ENCODE measurements at regions not wholly inside any gene's neighbourhood (a gene's known extent, or its start where the extent isn't known, plus 50 kb on each side); places are given as distances from the start of the nearest gene placed in this dataset.

DNA sequence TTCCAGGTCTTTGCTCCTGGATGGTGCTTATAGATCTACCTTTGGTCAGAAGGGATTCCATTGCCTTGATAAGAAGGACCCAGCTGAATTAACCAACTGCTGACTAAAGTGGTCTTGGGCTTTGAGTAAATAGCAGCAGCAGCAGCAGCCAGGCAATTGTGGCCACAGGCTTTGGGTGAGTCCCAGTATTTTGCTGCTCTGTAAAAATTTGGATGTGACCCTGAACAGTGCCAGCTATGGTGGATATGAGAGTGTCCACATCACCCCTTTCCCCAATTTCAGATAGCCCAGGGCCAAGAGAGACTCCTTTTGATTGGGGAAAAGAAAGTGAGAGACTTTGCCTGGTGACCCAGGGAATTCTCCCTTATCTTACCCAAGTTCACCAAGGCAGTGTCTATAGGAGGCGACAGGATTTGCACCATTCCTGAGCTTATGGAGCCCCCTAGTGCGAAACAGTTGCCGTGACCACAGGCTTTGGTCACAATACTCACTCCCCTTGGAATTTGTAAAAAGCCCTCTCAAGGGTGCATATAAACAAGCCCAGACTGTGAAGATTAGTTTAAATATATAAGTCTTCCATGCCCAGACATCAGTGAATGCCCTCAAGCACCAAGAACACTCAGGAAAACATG lies 518.0 kb downstream of the TMA16 start:
- no peak for DNase-seq (ENCODE audit: low read depth)

GRCh38 chr4:164021947-164022346 lies 527.5 kb downstream of the TMA16 start:
- no peak for DNase-seq (ENCODE audit: low read depth)
- TF ChIP-seq, protein P1, sequence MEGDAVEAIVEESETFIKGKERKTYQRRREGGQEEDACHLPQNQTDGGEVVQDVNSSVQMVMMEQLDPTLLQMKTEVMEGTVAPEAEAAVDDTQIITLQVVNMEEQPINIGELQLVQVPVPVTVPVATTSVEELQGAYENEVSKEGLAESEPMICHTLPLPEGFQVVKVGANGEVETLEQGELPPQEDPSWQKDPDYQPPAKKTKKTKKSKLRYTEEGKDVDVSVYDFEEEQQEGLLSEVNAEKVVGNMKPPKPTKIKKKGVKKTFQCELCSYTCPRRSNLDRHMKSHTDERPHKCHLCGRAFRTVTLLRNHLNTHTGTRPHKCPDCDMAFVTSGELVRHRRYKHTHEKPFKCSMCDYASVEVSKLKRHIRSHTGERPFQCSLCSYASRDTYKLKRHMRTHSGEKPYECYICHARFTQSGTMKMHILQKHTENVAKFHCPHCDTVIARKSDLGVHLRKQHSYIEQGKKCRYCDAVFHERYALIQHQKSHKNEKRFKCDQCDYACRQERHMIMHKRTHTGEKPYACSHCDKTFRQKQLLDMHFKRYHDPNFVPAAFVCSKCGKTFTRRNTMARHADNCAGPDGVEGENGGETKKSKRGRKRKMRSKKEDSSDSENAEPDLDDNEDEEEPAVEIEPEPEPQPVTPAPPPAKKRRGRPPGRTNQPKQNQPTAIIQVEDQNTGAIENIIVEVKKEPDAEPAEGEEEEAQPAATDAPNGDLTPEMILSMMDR (conservative IDR thresholded peaks at IDR 0.05; ENCODE audit: low read depth, low read length): no peak
- H3K4me3 ChIP-seq (ENCODE audit: low read depth, low read length): no peak overlapping the region

More for the DNA sequence above, 518.0 kb downstream of the TMA16 start:
- TF ChIP-seq, protein P1 (conservative IDR thresholded peaks at IDR 0.05; ENCODE audit: low read depth, low read length): peak; percentile 73
- H3K4me3 ChIP-seq (ENCODE audit: low read depth, low read length): no peak overlapping the region

- DNase-seq (ENCODE audit: low read depth): no peak
- H3K4me3 ChIP-seq (ENCODE audit: low read depth, low read length): no peak overlapping the region
- TF ChIP-seq, protein P1 (conservative IDR thresholded peaks at IDR 0.05; ENCODE audit: low read depth, low read length): peak; percentile 38
These were observed 528.7 kb downstream of the TMA16 start for GRCh38 chr4:164023214-164023613.

GRCh38 chr4:164027805-164028204 lies 533.3 kb downstream of the TMA16 start:
- TF ChIP-seq, protein P1 (conservative IDR thresholded peaks at IDR 0.05; ENCODE audit: low read depth, low read length): no peak
- H3K4me3 ChIP-seq (ENCODE audit: low read depth, low read length): no peak overlapping the region
- DNase-seq (ENCODE audit: low read depth): no peak

DNA sequence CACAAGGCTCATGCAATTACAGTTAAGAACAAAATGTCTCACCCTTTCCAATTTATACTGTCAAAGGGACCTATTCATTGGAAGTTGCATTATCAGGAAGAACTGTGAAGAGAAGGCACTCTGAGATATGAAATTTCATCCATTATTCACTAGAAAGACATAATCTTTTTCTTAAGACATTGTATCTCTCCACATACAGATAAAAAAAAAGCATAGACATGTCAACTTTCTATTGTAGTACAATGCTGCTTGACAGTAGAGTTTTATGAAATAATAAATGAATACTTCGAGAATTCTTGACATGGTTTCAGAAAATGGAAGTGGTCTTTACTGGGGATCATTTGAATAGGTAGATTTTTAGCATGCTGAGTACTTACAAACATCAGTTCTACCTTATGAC lies 545.0 kb downstream of the TMA16 start:
- DNase-seq (ENCODE audit: low read depth): no peak
- TF ChIP-seq, protein P1 (conservative IDR thresholded peaks at IDR 0.05; ENCODE audit: low read depth, low read length): no peak

DNA sequence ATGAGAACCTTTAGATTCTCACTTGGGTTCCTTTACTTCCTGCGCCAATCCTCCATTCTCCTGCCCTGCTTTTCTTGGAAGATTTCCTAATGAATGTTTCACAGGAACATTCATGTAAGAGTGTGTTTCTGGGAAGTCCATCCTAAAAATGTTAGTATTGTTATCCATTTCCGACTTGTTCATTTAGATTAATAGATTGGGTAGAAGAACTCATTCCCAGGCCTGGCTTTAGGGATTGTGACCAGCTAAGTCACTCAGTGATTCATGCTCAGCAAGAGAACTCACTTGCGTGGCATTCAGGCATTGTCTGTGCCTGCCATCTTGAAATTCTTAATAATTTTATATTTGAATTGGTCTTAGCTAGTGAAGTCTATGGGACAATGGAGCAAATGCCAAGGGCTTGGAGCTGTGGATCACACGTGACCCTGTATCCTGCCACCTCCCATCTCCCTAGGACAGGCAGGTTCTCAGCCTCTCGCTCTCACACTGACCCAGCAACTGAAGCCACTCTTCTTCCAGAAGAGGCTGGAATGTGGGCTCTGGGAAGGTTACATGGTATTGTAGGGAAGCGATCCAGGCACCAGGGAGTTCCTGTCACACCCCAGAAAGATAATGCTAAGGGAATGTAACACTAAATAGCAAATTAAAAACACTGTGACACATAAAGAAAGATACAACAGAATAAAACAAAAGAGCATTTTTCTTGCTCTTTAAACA lies 562.1 kb downstream of the TMA16 start:
- TF ChIP-seq, protein P1 (conservative IDR thresholded peaks at IDR 0.05; ENCODE audit: low read depth, low read length): no peak
- DNase-seq (ENCODE audit: low read depth): no peak
- no peak overlapping the region for H3K4me3 ChIP-seq (ENCODE audit: low read depth, low read length)

More for the DNA sequence above, 545.0 kb downstream of the TMA16 start:
- H3K4me3 ChIP-seq (ENCODE audit: low read depth, low read length): no peak overlapping the region
